Activated CD8-positive, alpha-beta T cell treated with anti-CD3 and anti-CD28 coated beads for 36 hours (primary cell): ENCODE measurements at regions not wholly inside any gene's neighbourhood (a gene's known extent, or its start where the extent isn't known, plus 50 kb on each side); places are given as distances from the start of the nearest gene placed in this dataset.

Source experiments
- ATAC-seq: fragments of 200-7000 bp; cut with Tn5 transposase; one replicate; pipeline ENCODE4 v1.10.0; 2021; ENCODE audit warnings: mild to moderate bottlenecking, moderate library complexity
- CTCF ChIA-PET: fragments of 350-600 bp; sonication (Branson Sonifier 250); formaldehyde crosslinking; loops from one replicate; lab custom pipeline; 2021; ENCODE audit warnings: antibody characterized with exemption; lab: Charles Lee
- POLR2A ChIA-PET: fragments of 350-600 bp; sonication (Branson Sonifier 250); formaldehyde crosslinking; loops from one replicate; lab custom pipeline; 2021; ENCODE audit warnings: antibody characterized with exemption; lab: Charles Lee
- DNase-seq: peaks from one replicate; pipeline ENCODE4 v3.0.0-alpha.2; 2020
- H3K27ac Mint-ChIP-seq: one replicate; pipeline ENCODE4 v1.8.0; 2021; ENCODE audit warnings: mild to moderate bottlenecking, mixed read lengths
- H3K27me3 Mint-ChIP-seq: one replicate; pipeline ENCODE4 v1.8.0; 2021; ENCODE audit warnings: mixed read lengths
- H3K36me3 Mint-ChIP-seq: one replicate; pipeline ENCODE4 v1.8.0; 2021; ENCODE audit warnings: low read depth, mixed read lengths
- H3K4me1 Mint-ChIP-seq: one replicate; pipeline ENCODE4 v1.8.0; 2021; ENCODE audit warnings: low read depth, mixed read lengths
- H3K4me3 Mint-ChIP-seq: one replicate; pipeline ENCODE4 v1.8.0; 2021; ENCODE audit warnings: mild to moderate bottlenecking, moderate library complexity, mixed read lengths
- H3K9me3 Mint-ChIP-seq: one replicate; pipeline ENCODE4 v1.8.0; 2021; ENCODE audit warnings: mixed read lengths
- intact Hi-C: fragments of 100-400 bp; cut with micrococcal nuclease; formaldehyde crosslinking; loops from one replicate; pipeline ENCODE4 v1.10.0; 2022
- TF ChIP-seq, protein P1 (sequence below): fragments of 200-600 bp; IDR thresholded peaks from one replicate; pipeline ENCODE4 v1.8.0; 2022; ENCODE audit warnings: antibody characterized with exemption, mild to moderate bottlenecking

DNA sequence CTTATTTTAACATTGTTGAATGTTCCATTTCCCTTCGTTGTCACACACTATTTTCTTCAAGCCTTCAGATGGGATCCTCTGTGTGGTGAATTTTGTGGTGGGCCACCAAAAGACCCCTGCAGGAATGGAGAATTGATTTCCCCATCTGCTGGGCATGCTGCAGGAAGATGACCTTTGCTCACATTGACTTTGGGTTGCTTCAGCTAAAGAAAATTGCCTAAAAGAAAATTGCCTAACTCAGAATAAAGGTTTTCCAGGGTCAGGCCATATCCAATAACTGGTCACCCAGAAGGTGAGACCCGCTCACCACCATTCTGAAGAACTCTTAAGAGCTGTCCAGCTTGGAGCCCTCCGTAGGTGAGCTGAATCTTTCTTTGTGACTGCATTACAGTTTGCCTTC lies 192.5 kb downstream of the CDH7 start:
- DNase-seq: no peak
- no peak overlapping the region for H3K27ac Mint-ChIP-seq
- ATAC-seq: no peak
- no peaks in the 10 kb centered on the region for H3K36me3 Mint-ChIP-seq
- H3K9me3 Mint-ChIP-seq: peaks cover 6% of the 10 kb centered on the region
- TF ChIP-seq, protein P1, sequence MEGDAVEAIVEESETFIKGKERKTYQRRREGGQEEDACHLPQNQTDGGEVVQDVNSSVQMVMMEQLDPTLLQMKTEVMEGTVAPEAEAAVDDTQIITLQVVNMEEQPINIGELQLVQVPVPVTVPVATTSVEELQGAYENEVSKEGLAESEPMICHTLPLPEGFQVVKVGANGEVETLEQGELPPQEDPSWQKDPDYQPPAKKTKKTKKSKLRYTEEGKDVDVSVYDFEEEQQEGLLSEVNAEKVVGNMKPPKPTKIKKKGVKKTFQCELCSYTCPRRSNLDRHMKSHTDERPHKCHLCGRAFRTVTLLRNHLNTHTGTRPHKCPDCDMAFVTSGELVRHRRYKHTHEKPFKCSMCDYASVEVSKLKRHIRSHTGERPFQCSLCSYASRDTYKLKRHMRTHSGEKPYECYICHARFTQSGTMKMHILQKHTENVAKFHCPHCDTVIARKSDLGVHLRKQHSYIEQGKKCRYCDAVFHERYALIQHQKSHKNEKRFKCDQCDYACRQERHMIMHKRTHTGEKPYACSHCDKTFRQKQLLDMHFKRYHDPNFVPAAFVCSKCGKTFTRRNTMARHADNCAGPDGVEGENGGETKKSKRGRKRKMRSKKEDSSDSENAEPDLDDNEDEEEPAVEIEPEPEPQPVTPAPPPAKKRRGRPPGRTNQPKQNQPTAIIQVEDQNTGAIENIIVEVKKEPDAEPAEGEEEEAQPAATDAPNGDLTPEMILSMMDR: no peak
- H3K27me3 Mint-ChIP-seq: no peaks in the 10 kb centered on the region
- no peak overlapping the region for H3K4me3 Mint-ChIP-seq
- intact Hi-C loops: no loop called here
- no peaks in the 10 kb centered on the region for H3K4me1 Mint-ChIP-seq
- CTCF ChIA-PET: no interaction called here
- POLR2A ChIA-PET: no interaction called here

- Mint-ChIP-seq H3K27me3 (no peaks in the 10 kb centered on the region), H3K4me3 (no peak overlapping the region), H3K36me3 (no peaks in the 10 kb centered on the region), H3K9me3 (peaks cover 6% of the 10 kb centered on the region), H3K4me1 (no peaks in the 10 kb centered on the region), H3K27ac (no peak overlapping the region)
- TF ChIP-seq, protein P1: no peak
- ChIA-PET CTCF (no interaction called here), POLR2A (no interaction called here)
- intact Hi-C loops: no loop called here
- DNase-seq: no peak
- no peak for ATAC-seq
Observed at GRCh38 chr18:65942854-65943253, 192.0 kb downstream of the CDH7 start.

DNA sequence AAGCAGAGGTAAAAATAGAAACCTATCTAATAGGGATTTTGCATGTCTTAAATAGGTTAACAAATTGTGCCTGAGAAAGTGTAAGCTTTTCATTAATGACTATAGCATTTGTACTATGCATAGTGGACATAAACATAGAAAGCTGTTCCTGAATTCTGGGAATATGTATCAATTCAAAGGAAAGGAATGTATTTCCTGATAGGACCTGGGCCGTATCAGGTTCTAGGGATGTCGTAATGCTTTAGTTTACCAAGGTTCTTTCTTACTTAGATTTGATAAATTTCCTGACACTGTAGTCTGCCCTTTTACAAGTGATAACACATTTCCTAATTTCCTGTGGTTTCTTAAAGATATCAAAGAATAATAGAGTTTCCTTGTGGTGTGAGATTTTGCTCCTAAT lies 191.3 kb downstream of the CDH7 start:
- Mint-ChIP-seq H3K9me3 (peaks cover 6% of the 10 kb centered on the region), H3K4me3 (no peak overlapping the region), H3K4me1 (no peaks in the 10 kb centered on the region), H3K36me3 (no peaks in the 10 kb centered on the region), H3K27ac (no peak overlapping the region), H3K27me3 (no peaks in the 10 kb centered on the region)
- CTCF ChIA-PET: no interaction called here
- TF ChIP-seq, protein P1: no peak
- intact Hi-C loops: no loop called here
- POLR2A ChIA-PET: no interaction called here
- DNase-seq (no peak), ATAC-seq (no peak)

- TF ChIP-seq, protein P1: no peak
- no peak for DNase-seq
- peaks cover 7% of the 10 kb centered on the region for H3K9me3 Mint-ChIP-seq
Observed at GRCh38 chr18:65941482-65941881, 190.7 kb downstream of the CDH7 start.

More at GRCh38 chr18:65941482-65941881, 190.7 kb downstream of the CDH7 start:
- Mint-ChIP-seq H3K36me3 (no peaks in the 10 kb centered on the region), H3K4me1 (no peaks in the 10 kb centered on the region), H3K4me3 (no peak overlapping the region), H3K27me3 (no peaks in the 10 kb centered on the region), H3K27ac (no peak overlapping the region)
- CTCF ChIA-PET: no interaction called here
- intact Hi-C loops: no loop called here
- POLR2A ChIA-PET: no interaction called here
- no peak for ATAC-seq
